Testis (tissue), 2 donors: ENCODE measurements at regions not wholly inside any gene's neighbourhood (a gene's known extent, or its start where the extent isn't known, plus 50 kb on each side); places are given as distances from the start of the nearest gene placed in this dataset.

Source experiments
- CTCF ChIP-seq, 3 experiments: fragments of 450-650 bp in 2 of 3; fragments of 200-600 bp in 1 of 3; sonication (generic) in 1 of 3; IDR thresholded peaks; one replicate each; pipeline ENCODE4 v1.5.1; 2016 to 2019; ENCODE audit warnings: antibody characterized with exemption in 3 of 3, mild to moderate bottlenecking in 2 of 3, moderate library complexity in 1 of 3
- POLR2A ChIP-seq: fragments of 450-650 bp; IDR thresholded peaks from one replicate; pipeline ENCODE4 v1.6.1; 2017; ENCODE audit warnings: antibody characterized with exemption, mild to moderate bottlenecking, moderate library complexity

- TF ChIP-seq CTCF (IDR thresholded peaks at IDR 0.05) (no peak), POLR2A (no peak)
Observed at GRCh38 chr2:88865801-88866371, 174.4 kb downstream of the RPIA start.
